ENCODE measurements at regions not wholly inside any gene's neighbourhood (a gene's known extent, or its start where the extent isn't known, plus 50 kb on each side); places are given as distances from the start of the nearest gene placed in this dataset.
"Not testable (repeated sequence)": the region's sequence is repeated elsewhere in the genome, so short reads cannot be mapped to it uniquely, and the experiment has no call there.

DNA sequence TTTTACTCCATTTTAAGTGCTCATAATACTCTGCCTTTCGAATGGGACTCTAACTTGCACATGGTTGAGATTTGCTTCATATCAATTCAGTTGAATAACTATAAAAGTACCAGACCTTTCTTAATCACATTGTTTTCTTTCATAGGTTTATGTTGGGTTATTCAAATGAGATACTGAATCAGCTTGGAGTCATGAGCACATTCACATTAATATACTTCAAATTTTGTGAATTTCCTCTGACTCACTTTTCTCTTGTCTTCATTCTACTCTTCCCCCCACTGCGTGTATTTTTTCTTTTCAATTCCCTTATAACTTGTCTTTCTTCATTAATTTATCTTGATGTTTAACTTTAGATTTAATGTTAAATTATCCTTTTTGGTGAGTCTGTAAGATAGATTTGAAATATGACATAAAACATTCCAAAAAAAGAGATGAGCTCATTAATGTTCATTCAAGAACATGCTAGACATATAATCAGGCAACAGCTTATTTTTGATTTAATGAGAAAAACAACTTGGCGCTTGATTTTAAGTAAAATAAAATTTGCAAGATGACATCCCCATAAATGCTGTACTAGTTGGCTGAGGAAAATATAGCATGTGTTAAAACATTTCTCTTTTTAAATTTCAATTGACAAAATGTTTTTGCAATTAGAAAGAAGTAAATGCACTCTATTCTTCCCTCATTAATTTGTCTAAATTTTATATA, 736.0 kb downstream of the CD109 start:
- H3K36me3 ChIP-seq (ENCODE audit: control insufficient read depth, insufficient read depth, low read length): no peaks in the 10 kb centered on the region
- no peak overlapping the region for H3K27ac ChIP-seq (ENCODE audit: low read depth, low read length)
- H3K27me3 ChIP-seq (ENCODE audit: control insufficient read depth, insufficient read depth, low read length): no peaks in the 10 kb centered on the region
- no peak overlapping the region for H3K4me3 ChIP-seq (ENCODE audit: low read length)
- H3K9ac ChIP-seq (ENCODE audit: low read length): no peak overlapping the region
- peaks cover 12% of the 10 kb centered on the region for H3K4me1 ChIP-seq (ENCODE audit: control insufficient read depth, insufficient read depth, low read length)

DNA sequence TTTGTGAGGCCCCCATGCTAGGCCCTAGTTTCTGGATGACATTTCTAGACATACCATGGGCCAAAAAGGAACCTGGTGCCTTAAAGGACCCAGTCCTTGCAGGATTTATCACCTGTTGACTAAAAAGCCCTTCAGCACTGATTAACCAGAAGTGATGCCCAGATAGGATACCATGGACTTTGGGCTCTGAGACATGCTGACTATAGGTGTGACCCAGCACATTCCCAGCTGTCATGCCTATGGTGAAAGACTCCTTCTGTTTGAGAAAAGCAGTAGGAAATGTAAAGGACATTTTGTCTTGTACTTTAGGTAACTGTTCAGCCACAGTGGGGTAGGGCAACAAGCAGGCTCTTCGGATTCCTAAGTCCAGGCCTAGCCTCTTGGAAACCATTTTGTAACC, 724.2 kb downstream of the CD109 start:
- no peaks in the 10 kb centered on the region for H3K27me3 ChIP-seq (ENCODE audit: control insufficient read depth, insufficient read depth, low read length)
- H3K36me3 ChIP-seq (ENCODE audit: control insufficient read depth, insufficient read depth, low read length): no peaks in the 10 kb centered on the region
- no peaks in the 10 kb centered on the region for H3K4me1 ChIP-seq (ENCODE audit: control insufficient read depth, insufficient read depth, low read length)
- no peak overlapping the region for H3K9ac ChIP-seq (ENCODE audit: low read length)
- H3K4me3 ChIP-seq (ENCODE audit: low read length): no peak overlapping the region
- H3K27ac ChIP-seq (ENCODE audit: low read depth, low read length): no peak overlapping the region

DNA sequence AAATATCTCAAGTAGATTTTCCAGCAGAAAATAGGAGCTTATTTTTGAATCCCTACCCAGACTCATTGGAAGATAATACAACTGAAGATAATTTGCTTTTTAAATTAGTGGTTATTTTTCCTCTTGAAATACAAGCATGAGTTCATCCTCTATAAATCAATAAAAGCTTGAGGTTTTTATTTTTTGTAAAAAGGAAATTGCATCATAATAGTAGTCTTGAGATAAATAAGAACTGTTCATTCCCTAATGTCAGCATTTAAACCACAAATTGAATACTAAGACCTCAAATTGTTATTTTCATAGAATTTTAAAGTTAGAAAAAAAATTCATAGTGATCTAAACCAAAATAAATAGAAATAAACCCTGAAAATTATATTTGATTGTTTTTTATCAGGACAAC, 719.1 kb downstream of the CD109 start:
- Histone ChIP-seq H3K36me3 (ENCODE audit: control insufficient read depth, insufficient read depth, low read length) (no peaks in the 10 kb centered on the region), H3K27ac (ENCODE audit: low read depth, low read length) (no peak overlapping the region), H3K9ac (ENCODE audit: low read length) (no peak overlapping the region), H3K4me3 (ENCODE audit: low read length) (no peak overlapping the region), H3K27me3 (ENCODE audit: control insufficient read depth, insufficient read depth, low read length) (no peaks in the 10 kb centered on the region), H3K4me1 (ENCODE audit: control insufficient read depth, insufficient read depth, low read length) (no peaks in the 10 kb centered on the region)

DNA sequence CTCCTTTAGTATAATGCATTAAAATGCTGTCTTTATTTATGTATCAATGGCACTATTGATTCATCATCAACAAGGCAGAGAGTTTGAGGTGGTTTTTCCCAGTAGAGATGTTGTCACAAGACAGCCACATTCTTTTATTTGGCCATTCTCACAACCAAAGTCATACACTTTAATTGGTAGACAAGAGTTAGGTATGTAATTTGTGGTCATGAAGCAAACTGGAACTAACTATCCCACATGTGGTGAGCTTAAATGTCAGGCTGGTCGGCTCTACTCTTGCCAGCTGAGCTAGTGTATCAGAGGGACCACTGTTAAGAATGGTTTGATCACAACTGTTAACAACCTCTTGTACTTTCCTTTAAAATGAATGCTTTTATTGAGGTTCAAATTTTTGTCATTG, 714.6 kb downstream of the CD109 start:
- H3K4me3 ChIP-seq (ENCODE audit: low read length): no peak overlapping the region
- H3K4me1 ChIP-seq (ENCODE audit: control insufficient read depth, insufficient read depth, low read length): no peaks in the 10 kb centered on the region
- no peaks in the 10 kb centered on the region for H3K36me3 ChIP-seq (ENCODE audit: control insufficient read depth, insufficient read depth, low read length)
- no peaks in the 10 kb centered on the region for H3K27me3 ChIP-seq (ENCODE audit: control insufficient read depth, insufficient read depth, low read length)
- H3K27ac ChIP-seq (ENCODE audit: low read depth, low read length): no peak overlapping the region
- no peak overlapping the region for H3K9ac ChIP-seq (ENCODE audit: low read length)

DNA sequence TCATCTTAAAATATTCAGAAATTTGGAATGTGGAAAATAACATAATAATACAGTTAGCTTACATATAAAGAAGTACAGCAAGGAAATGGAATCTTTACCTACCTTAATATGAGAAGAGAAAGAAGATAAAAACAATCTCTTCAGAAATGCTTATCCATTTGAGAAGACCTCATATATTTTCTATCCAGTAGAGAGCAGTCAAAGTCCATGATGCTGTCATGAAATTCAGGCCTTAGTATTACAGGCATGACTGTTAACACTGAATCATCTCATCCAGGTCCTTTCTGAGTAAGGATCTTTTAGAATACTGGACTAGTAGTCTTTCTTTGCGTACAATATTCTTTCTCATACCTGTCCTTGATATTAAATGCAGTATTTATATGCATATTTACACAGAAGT, 713.4 kb downstream of the CD109 start:
- H3K4me3 ChIP-seq (ENCODE audit: low read length): no peak overlapping the region
- no peaks in the 10 kb centered on the region for H3K27me3 ChIP-seq (ENCODE audit: control insufficient read depth, insufficient read depth, low read length)
- H3K36me3 ChIP-seq (ENCODE audit: control insufficient read depth, insufficient read depth, low read length): no peaks in the 10 kb centered on the region
- H3K9ac ChIP-seq (ENCODE audit: low read length): no peak overlapping the region
- no peaks in the 10 kb centered on the region for H3K4me1 ChIP-seq (ENCODE audit: control insufficient read depth, insufficient read depth, low read length)
- H3K27ac ChIP-seq (ENCODE audit: low read depth, low read length): no peak overlapping the region

DNA sequence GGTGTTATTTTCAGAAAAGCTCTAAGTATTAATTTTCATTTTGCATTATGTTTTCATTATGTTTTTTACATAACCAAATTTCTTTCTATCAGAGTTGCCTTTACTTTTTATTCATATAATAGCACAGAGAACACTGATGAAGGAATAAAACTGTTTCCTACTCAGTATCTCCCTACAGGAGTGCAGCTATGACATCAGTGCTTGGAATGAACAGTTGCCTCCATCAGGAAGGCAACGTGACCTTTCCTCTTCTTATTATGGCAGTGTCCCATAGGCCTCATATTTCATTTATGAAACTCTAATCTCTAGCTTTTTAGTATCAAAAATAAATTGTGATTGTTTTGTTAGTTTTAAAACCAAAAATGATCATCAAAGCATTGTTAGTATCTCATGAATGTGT, 712.8 kb downstream of the CD109 start:
- H3K36me3 ChIP-seq (ENCODE audit: control insufficient read depth, insufficient read depth, low read length): no peaks in the 10 kb centered on the region
- H3K4me1 ChIP-seq (ENCODE audit: control insufficient read depth, insufficient read depth, low read length): no peaks in the 10 kb centered on the region
- H3K27me3 ChIP-seq (ENCODE audit: control insufficient read depth, insufficient read depth, low read length): no peaks in the 10 kb centered on the region
- H3K9ac ChIP-seq (ENCODE audit: low read length): no peak overlapping the region
- no peak overlapping the region for H3K4me3 ChIP-seq (ENCODE audit: low read length)
- H3K27ac ChIP-seq (ENCODE audit: low read depth, low read length): no peak overlapping the region

DNA sequence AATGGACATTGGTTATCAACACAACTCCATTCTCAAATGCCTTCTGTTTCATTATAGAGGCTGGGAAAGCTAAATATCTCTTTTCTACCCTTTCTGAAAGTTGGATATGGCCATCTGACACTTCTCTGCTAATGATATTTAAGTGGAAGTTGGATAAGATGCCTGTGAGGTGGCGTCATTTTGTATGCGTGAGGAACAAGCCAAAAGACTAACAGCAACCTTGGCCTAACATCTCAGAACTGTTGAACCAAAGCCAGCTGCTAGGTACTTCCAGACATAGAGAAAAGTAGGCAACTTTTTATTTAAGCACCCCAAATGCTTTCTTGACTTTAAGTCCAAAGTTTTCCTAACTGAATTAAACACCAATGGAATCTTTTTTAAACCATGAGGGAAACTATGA, 708.4 kb downstream of the CD109 start:
- no peak overlapping the region for H3K27ac ChIP-seq (ENCODE audit: low read depth, low read length)
- no peaks in the 10 kb centered on the region for H3K36me3 ChIP-seq (ENCODE audit: control insufficient read depth, insufficient read depth, low read length)
- H3K4me1 ChIP-seq (ENCODE audit: control insufficient read depth, insufficient read depth, low read length): no peaks in the 10 kb centered on the region
- H3K4me3 ChIP-seq (ENCODE audit: low read length): no peak overlapping the region
- H3K27me3 ChIP-seq (ENCODE audit: control insufficient read depth, insufficient read depth, low read length): no peaks in the 10 kb centered on the region
- H3K9ac ChIP-seq (ENCODE audit: low read length): no peak overlapping the region

DNA sequence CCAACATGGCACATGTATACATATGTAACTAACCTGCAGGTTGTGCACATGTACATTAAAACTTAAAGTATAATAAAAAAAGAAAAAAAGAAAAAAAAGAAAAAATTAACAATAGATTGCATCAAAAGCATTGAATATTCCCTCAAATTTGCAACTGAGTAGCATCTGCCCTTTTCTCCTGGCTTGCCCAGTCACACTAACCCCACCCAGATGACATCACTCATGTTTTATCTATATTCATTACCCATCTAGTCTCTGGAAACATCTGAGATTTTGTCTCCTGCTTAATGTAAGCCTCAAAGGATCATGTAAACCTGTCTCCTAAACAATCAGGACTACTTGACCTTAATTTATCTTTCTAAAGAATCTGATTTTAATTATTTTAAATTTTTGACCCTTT, 706.8 kb downstream of the CD109 start:
- no peaks in the 10 kb centered on the region for H3K27me3 ChIP-seq (ENCODE audit: control insufficient read depth, insufficient read depth, low read length)
- no peak overlapping the region for H3K4me3 ChIP-seq (ENCODE audit: low read length)
- no peak overlapping the region for H3K27ac ChIP-seq (ENCODE audit: low read depth, low read length)
- no peaks in the 10 kb centered on the region for H3K4me1 ChIP-seq (ENCODE audit: control insufficient read depth, insufficient read depth, low read length)
- H3K9ac ChIP-seq (ENCODE audit: low read length): no peak overlapping the region
- no peaks in the 10 kb centered on the region for H3K36me3 ChIP-seq (ENCODE audit: control insufficient read depth, insufficient read depth, low read length)

DNA sequence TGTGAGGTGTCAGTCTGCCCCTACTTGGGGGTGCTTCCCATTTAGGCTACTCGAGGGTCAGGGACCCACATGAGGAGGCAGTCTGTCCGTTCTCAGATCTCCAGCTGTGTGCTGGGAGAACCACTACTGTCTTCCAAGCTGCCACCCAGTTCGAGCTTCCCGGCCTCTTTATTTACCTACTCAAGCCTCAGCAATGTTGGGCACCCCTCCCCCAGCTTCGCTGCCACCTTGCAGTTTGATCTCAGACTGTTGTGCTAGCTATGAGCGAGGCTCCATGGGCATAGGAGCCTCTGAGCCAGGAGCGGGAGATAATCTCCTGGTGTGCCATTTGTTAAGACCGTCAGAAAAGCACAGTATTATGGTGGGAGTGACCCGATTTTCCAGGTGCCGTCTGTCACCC, 682.4 kb downstream of the CD109 start:
- not testable (repeated sequence) for H3K9ac ChIP-seq (ENCODE audit: low read length); H3K4me3 ChIP-seq (ENCODE audit: low read length); H3K27me3 ChIP-seq (ENCODE audit: control insufficient read depth, insufficient read depth, low read length); H3K4me1 ChIP-seq (ENCODE audit: control insufficient read depth, insufficient read depth, low read length); H3K36me3 ChIP-seq (ENCODE audit: control insufficient read depth, insufficient read depth, low read length); H3K27ac ChIP-seq (ENCODE audit: low read depth, low read length)

DNA sequence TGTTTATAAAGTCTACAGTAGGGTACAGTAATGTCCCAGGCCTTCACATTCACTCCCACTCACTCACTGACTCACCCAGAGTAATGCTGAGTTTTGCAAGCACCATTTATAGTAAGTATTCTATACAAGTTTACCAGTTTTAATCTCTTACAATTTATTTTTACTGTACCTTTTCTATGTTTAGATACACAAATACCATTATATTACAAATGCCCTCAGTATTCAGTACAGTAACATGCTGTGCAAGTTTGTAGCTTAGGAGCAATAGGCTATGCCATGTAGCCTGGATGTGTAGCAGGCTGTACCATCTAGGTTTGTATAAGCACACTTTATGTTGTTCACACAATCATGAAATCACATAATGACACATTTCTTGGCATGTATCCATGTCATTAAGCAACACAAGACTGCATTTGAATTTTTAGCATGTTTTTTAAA, 673.6 kb downstream of the CD109 start:
- Histone ChIP-seq H3K27ac (ENCODE audit: low read depth, low read length) (no peak overlapping the region), H3K4me3 (ENCODE audit: low read length) (no peak overlapping the region), H3K27me3 (ENCODE audit: control insufficient read depth, insufficient read depth, low read length) (no peaks in the 10 kb centered on the region), H3K9ac (ENCODE audit: low read length) (no peak overlapping the region), H3K4me1 (ENCODE audit: control insufficient read depth, insufficient read depth, low read length) (no peaks in the 10 kb centered on the region), H3K36me3 (ENCODE audit: control insufficient read depth, insufficient read depth, low read length) (no peaks in the 10 kb centered on the region)

DNA sequence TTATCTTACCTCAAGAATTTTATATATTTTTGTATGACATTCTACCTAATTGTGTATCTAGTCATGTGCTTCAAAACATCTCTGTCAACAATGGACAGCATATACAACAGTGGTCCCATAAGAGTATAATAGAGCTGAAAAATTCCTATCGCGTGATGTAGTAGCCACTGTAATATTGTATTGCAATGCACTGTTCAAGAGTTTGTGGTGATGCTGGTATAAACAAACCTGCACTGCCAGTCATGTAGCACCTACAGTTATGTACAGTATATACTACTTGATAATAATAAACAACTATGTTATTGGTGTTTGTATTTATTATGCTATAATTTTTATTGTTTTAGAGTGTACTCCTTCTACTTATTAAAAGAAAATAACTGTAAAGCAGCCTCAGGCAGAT, 672.7 kb downstream of the CD109 start:
- H3K27ac ChIP-seq (ENCODE audit: low read depth, low read length): no peak overlapping the region
- H3K4me1 ChIP-seq (ENCODE audit: control insufficient read depth, insufficient read depth, low read length): no peaks in the 10 kb centered on the region
- H3K4me3 ChIP-seq (ENCODE audit: low read length): no peak overlapping the region
- no peaks in the 10 kb centered on the region for H3K27me3 ChIP-seq (ENCODE audit: control insufficient read depth, insufficient read depth, low read length)
- no peaks in the 10 kb centered on the region for H3K36me3 ChIP-seq (ENCODE audit: control insufficient read depth, insufficient read depth, low read length)
- H3K9ac ChIP-seq (ENCODE audit: low read length): no peak overlapping the region

DNA sequence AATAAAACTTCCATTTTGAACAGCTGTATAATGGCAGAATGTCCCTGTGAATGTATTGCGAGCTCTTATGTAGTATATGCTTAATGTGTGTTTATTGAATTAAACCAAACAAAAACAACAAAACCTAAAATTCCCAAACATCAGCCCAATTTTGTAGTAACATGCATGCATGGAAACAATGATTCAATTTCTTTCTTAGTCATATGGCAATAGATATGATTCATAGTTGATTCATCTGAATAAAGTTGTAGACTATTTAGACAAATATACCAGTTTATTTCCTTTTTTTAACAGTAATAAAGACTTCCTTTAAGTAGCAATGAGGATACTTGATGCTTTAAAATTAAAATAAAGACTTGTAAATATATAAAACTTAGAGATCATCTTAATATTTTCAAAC, 670.6 kb downstream of the CD109 start:
- Histone ChIP-seq H3K27me3 (ENCODE audit: control insufficient read depth, insufficient read depth, low read length) (no peaks in the 10 kb centered on the region), H3K27ac (ENCODE audit: low read depth, low read length) (no peak overlapping the region), H3K4me3 (ENCODE audit: low read length) (no peak overlapping the region), H3K36me3 (ENCODE audit: control insufficient read depth, insufficient read depth, low read length) (no peaks in the 10 kb centered on the region), H3K4me1 (ENCODE audit: control insufficient read depth, insufficient read depth, low read length) (no peaks in the 10 kb centered on the region), H3K9ac (ENCODE audit: low read length) (no peak overlapping the region)

DNA sequence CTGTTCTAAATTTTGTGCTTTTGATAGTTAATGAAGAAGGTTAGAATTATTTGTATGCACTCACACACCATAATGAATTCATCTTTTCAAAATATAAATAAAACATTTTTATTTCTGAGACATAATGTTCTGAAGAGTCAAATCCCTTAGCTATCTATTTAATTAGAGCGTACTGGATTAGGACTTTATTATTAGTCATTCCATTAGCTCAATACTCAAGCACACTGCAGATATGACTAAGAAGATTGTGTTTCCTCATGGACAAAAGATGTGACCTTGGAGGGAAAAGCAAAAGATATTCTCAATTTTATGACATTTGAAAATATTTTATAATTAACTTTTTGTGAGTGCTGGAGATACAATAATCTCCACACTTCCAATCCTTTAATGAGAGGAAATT, 666.4 kb downstream of the CD109 start:
- no peak overlapping the region for H3K9ac ChIP-seq (ENCODE audit: low read length)
- no peak overlapping the region for H3K4me3 ChIP-seq (ENCODE audit: low read length)
- H3K36me3 ChIP-seq (ENCODE audit: control insufficient read depth, insufficient read depth, low read length): no peaks in the 10 kb centered on the region
- H3K4me1 ChIP-seq (ENCODE audit: control insufficient read depth, insufficient read depth, low read length): no peaks in the 10 kb centered on the region
- no peak overlapping the region for H3K27ac ChIP-seq (ENCODE audit: low read depth, low read length)
- no peaks in the 10 kb centered on the region for H3K27me3 ChIP-seq (ENCODE audit: control insufficient read depth, insufficient read depth, low read length)
